Nephron progenitor cell (in vitro differentiated cells): ENCODE measurements at regions not wholly inside any gene's neighbourhood (a gene's known extent, or its start where the extent isn't known, plus 50 kb on each side); places are given as distances from the start of the nearest gene placed in this dataset.

Experiments
- DNase-seq: peaks from one replicate; pipeline ENCODE4 v3.0.0; 2021
- H3K27ac Mint-ChIP-seq: 2 replicates; pipeline ENCODE4 v1.8.0; 2021; ENCODE audit warnings: mild to moderate bottlenecking, moderate library complexity, mixed read lengths
- H3K27me3 Mint-ChIP-seq: 2 replicates; pipeline ENCODE4 v1.8.0; 2021; ENCODE audit warnings: mild to moderate bottlenecking, low read depth, mixed read lengths; ENCODE audit not compliant: poor library complexity
- H3K36me3 Mint-ChIP-seq: 2 replicates; pipeline ENCODE4 v1.8.0; 2021; ENCODE audit warnings: low read depth, mixed read lengths
- H3K4me1 Mint-ChIP-seq: 2 replicates; pipeline ENCODE4 v1.8.0; 2021; ENCODE audit warnings: mixed read lengths
- H3K4me3 Mint-ChIP-seq: 2 replicates; pipeline ENCODE4 v1.8.0; 2021; ENCODE audit warnings: mild to moderate bottlenecking, moderate library complexity, mixed read lengths
- H3K9me3 Mint-ChIP-seq: 2 replicates; pipeline ENCODE4 v1.8.0; 2021; ENCODE audit warnings: mild to moderate bottlenecking, moderate library complexity, mixed read lengths
- TF ChIP-seq, protein P1 (sequence below): fragments of 200-600 bp; sonication (generic); IDR thresholded peaks from 2 replicates; pipeline ENCODE4 v1.5.0; 2021; ENCODE audit warnings: antibody characterized with exemption

GRCh38 chr11:133608496-133608895, 76.2 kb upstream of the OPCML start:
- TF ChIP-seq, protein P1, sequence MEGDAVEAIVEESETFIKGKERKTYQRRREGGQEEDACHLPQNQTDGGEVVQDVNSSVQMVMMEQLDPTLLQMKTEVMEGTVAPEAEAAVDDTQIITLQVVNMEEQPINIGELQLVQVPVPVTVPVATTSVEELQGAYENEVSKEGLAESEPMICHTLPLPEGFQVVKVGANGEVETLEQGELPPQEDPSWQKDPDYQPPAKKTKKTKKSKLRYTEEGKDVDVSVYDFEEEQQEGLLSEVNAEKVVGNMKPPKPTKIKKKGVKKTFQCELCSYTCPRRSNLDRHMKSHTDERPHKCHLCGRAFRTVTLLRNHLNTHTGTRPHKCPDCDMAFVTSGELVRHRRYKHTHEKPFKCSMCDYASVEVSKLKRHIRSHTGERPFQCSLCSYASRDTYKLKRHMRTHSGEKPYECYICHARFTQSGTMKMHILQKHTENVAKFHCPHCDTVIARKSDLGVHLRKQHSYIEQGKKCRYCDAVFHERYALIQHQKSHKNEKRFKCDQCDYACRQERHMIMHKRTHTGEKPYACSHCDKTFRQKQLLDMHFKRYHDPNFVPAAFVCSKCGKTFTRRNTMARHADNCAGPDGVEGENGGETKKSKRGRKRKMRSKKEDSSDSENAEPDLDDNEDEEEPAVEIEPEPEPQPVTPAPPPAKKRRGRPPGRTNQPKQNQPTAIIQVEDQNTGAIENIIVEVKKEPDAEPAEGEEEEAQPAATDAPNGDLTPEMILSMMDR, result no peak
- no peaks in the 10 kb centered on the region for H3K36me3 Mint-ChIP-seq
- H3K9me3 Mint-ChIP-seq, result peaks cover 28% of the 10 kb centered on the region
- peaks cover 4% of the 10 kb centered on the region for H3K4me1 Mint-ChIP-seq
- no peak for DNase-seq
- H3K4me3 Mint-ChIP-seq, result no peak overlapping the region
- H3K27me3 Mint-ChIP-seq, result peaks cover 9% of the 10 kb centered on the region
- no peak overlapping the region for H3K27ac Mint-ChIP-seq

- TF ChIP-seq, protein P1, result no peak
- Mint-ChIP-seq H3K4me3 (no peak overlapping the region), H3K36me3 (no peaks in the 10 kb centered on the region), H3K27me3 (peaks cover 21% of the 10 kb centered on the region), H3K9me3 (peaks cover 21% of the 10 kb centered on the region), H3K4me1 (peaks cover 4% of the 10 kb centered on the region), H3K27ac (no peak overlapping the region)
- no peak for DNase-seq
These were observed 73.8 kb upstream of the OPCML start for GRCh38 chr11:133606124-133606523.

- H3K4me3 Mint-ChIP-seq, result no peak overlapping the region
- H3K27ac Mint-ChIP-seq, result no peak overlapping the region
- H3K36me3 Mint-ChIP-seq, result no peaks in the 10 kb centered on the region
- peaks cover 15% of the 10 kb centered on the region for H3K9me3 Mint-ChIP-seq
- peaks cover 21% of the 10 kb centered on the region for H3K27me3 Mint-ChIP-seq
- TF ChIP-seq, protein P1, result no peak
- peaks cover 10% of the 10 kb centered on the region for H3K4me1 Mint-ChIP-seq
- DNase-seq, result no peak
These were observed 73.2 kb upstream of the OPCML start for GRCh38 chr11:133605482-133605881.

GRCh38 chr11:133601641-133602040, 69.3 kb upstream of the OPCML start:
- DNase-seq, result no peak
- H3K36me3 Mint-ChIP-seq, result no peaks in the 10 kb centered on the region
- peaks cover 3% of the 10 kb centered on the region for H3K9me3 Mint-ChIP-seq
- H3K27ac Mint-ChIP-seq, result no peak overlapping the region
- H3K4me3 Mint-ChIP-seq, result no peak overlapping the region
- H3K27me3 Mint-ChIP-seq, result peaks cover 17% of the 10 kb centered on the region
- peaks cover 11% of the 10 kb centered on the region for H3K4me1 Mint-ChIP-seq
- TF ChIP-seq, protein P1, result no peak

DNA sequence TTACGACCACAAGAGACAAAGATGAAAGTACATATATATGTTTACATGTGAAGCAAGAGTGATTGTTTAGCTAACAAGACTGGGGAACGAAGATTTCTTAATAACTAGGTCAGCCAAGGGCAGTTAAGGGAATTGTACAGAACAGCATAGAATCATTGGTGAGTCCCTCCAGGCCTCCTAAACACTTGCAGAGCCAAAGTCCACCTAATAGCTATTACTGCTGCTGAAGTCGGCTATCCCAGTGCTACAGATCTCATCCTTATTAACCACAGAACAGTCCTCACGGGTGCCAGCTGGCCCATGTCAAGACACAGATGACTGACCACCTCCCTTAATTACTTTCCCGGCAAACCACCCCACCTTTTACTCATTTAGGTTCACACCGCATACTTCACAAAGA, 68.5 kb upstream of the OPCML start:
- no peak overlapping the region for H3K27ac Mint-ChIP-seq
- H3K9me3 Mint-ChIP-seq, result peaks cover 3% of the 10 kb centered on the region
- H3K4me1 Mint-ChIP-seq, result peaks cover 7% of the 10 kb centered on the region
- no peak for DNase-seq
- no peak overlapping the region for H3K4me3 Mint-ChIP-seq
- no peaks in the 10 kb centered on the region for H3K36me3 Mint-ChIP-seq
- TF ChIP-seq, protein P1, result no peak
- H3K27me3 Mint-ChIP-seq, result peaks cover 21% of the 10 kb centered on the region

- Mint-ChIP-seq H3K27me3 (peaks cover 25% of the 10 kb centered on the region), H3K9me3 (peaks cover 3% of the 10 kb centered on the region), H3K4me1 (peaks cover 7% of the 10 kb centered on the region), H3K36me3 (no peaks in the 10 kb centered on the region), H3K27ac (no peak overlapping the region), H3K4me3 (no peak overlapping the region)
- no peak for DNase-seq
- TF ChIP-seq, protein P1, result no peak
These were observed 68.0 kb upstream of the OPCML start for GRCh38 chr11:133600306-133600705.
